ENCODE measurements at regions not wholly inside any gene's neighbourhood (a gene's known extent, or its start where the extent isn't known, plus 50 kb on each side); places are given as distances from the start of the nearest gene placed in this dataset.

DNA sequence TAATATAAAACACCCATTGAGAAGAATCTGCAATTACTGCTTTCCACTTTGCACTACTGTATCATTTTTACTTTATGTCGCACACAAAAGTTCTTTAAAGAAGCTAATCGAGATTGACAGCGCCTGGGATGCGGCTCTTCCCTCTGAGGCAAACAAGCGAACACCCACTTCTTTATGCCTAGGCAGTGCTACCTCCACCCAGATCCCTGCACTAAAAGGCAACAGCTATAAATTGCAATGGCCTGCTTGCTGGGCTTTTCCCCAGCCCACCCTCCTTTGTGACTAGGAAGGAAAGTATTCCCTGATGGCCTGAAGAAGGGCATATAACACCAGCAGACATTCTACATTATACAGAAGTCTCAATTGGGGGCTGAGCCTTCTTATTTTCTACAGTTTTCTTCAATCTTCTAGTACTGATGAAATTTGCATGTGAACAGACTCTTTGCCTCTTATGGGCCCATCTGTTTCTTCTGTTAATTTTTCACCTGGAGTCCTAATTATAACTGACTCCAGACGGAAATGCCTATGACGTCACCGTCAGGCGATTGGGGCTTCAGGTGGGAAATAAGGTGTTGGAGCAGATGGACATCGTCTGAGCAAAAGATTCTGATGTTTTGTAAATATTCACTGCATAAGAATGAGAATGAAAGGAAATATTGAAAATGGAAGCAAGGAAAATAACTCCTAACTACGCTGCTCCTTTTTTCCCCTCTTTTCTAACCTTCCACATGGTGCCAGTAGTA lies 138.9 kb upstream of the DCC start:
- H3K9ac ChIP-seq (replicated peaks in 1 of 4; ENCODE audit: extremely low read depth in 1 of 4, low read depth in 3 of 4, low read length in 3 of 4), result no peak overlapping the region
- H3K79me1 ChIP-seq (ENCODE audit: low read depth, low read length), result no peaks in the 10 kb centered on the region
- peaks cover 0 to 3% (median 0%) of the 10 kb centered on the region in 4 experiments; a peak in 1 of 7 replicates for H3K4me1 ChIP-seq (replicated peaks in 1 of 4; ENCODE audit: control insufficient read depth in 3 of 4, insufficient read depth in 4 of 4, low read length in 3 of 4)
- no peak overlapping the region for H2BK12ac ChIP-seq (ENCODE audit: low read depth, low read length)
- no peak overlapping the region for H4K8ac ChIP-seq (ENCODE audit: extremely low read depth, insufficient read depth, low read length)
- H3K14ac ChIP-seq (ENCODE audit: insufficient read length), result no peak overlapping the region
- H3K23me2 ChIP-seq (ENCODE audit: low read depth, low read length), result no peaks in the 10 kb centered on the region
- no peak overlapping the region for H3K27ac ChIP-seq (ENCODE audit: low read depth, low read length)
- no peak overlapping the region for H2AK5ac ChIP-seq (ENCODE audit: low read depth, low read length)
- no peak overlapping the region for H3K18ac ChIP-seq (ENCODE audit: extremely low read depth, low read length)
- FAIRE-seq, result no peak
- no peak overlapping the region for H2BK120ac ChIP-seq (replicated peaks; ENCODE audit: low read depth, low read length)
- no peaks in the 10 kb centered on the region for H3K9me3 ChIP-seq (ENCODE audit: insufficient read depth in 2 of 2, low read depth in 1 of 2, low read length in 1 of 2)
- H4K20me1 ChIP-seq (replicated peaks in 1 of 2; ENCODE audit: control insufficient read depth in 1 of 2, insufficient read depth in 2 of 2, low read length in 2 of 2), result no peaks in the 10 kb centered on the region
- H3K4me3 ChIP-seq (ENCODE audit: extremely low read depth in 1 of 4, insufficient read depth in 2 of 4, low read depth in 3 of 4, low read length in 4 of 4), result no peak overlapping the region
- no peaks in the 10 kb centered on the region for H3K79me2 ChIP-seq (ENCODE audit: control insufficient read depth in 1 of 2, insufficient read depth in 2 of 2, low read length in 2 of 2)
- H2BK5ac ChIP-seq (ENCODE audit: low read depth, low read length), result no peak overlapping the region
- H3K27me3 ChIP-seq (replicated peaks in 1 of 4; ENCODE audit: control insufficient read depth in 3 of 4, extremely low read depth in 1 of 4, insufficient read depth in 3 of 4, low read length in 3 of 4), result no peaks in the 10 kb centered on the region
- H4K5ac ChIP-seq (ENCODE audit: insufficient read length, low read depth, low read length), result no peak overlapping the region
- CTCF ChIA-PET (ENCODE audit: partially characterized antibody), result interaction anchor here (1.3 to 1.6 kb wide), 2 partner anchors 9 to 106 kb away, joined by 3 to 4 read pairs; no protein-coding TSS in a partner anchor
- H4K91ac ChIP-seq (replicated peaks; ENCODE audit: insufficient read length, low read length), result no peak overlapping the region
- no peaks in the 10 kb centered on the region for H3K36me3 ChIP-seq (ENCODE audit: control insufficient read depth in 2 of 4, insufficient read depth in 4 of 4, low read length in 3 of 4)
- no peak overlapping the region for H2AFZ ChIP-seq (ENCODE audit: low read length)
- no peak for DNase-seq (ENCODE audit: low read depth in 1 of 2, low spot score in 2 of 2)
- no peak overlapping the region for H3K4me2 ChIP-seq (ENCODE audit: insufficient read depth in 1 of 2, low read depth in 2 of 2, low read length in 2 of 2)
- H3K23ac ChIP-seq (ENCODE audit: insufficient read length), result no peak overlapping the region
- POLR2A ChIA-PET (ENCODE audit: partially characterized antibody), result no interaction called here
- H2BK20ac ChIP-seq (ENCODE audit: low read length), result no peak overlapping the region
- H3K56ac ChIP-seq (replicated peaks; ENCODE audit: insufficient read length, low read depth, low read length), result no peak overlapping the region
- H2BK15ac ChIP-seq (ENCODE audit: low read length), result no peak overlapping the region
- 97% methylated on average over 11 of the region's 11 CpGs; no CpG with 5 or more reads in 1 of the 2 experiments for WGBS, 2 experiments (ENCODE audit: extremely low coverage in 1 of 2, insufficient coverage in 1 of 2, insufficient read length in 1 of 2, insufficient replicate concordance in 2 of 2, low coverage in 1 of 2, low lambda C conversion rate in 2 of 2, missing lambda C conversion rate in 1 of 2)
- no peak overlapping the region for H3K4ac ChIP-seq (replicated peaks; ENCODE audit: insufficient read length, low read depth, low read length)
- TF ChIP-seq NANOG (IDR thresholded peaks at IDR 0.05; ENCODE audit: insufficient read depth, low read depth, low read length, poor library complexity, severe bottlenecking) (no peak), RXRA (IDR thresholded peaks at IDR 0.05; ENCODE audit: insufficient read depth, low read depth, low read length) (no peak), GTF2F1 (IDR thresholded peaks at IDR 0.05; ENCODE audit: borderline replicate concordance, low read depth, low read length) (no peak), CHD1 (IDR thresholded peaks at IDR 0.05; ENCODE audit: low read depth, low read length) (no peak), SRF (IDR thresholded peaks at IDR 0.05; ENCODE audit: low read depth, low read length) (no peak), SUZ12 (IDR thresholded peaks at IDR 0.05; ENCODE audit: low read length) (no peak), E2F6 (IDR thresholded peaks at IDR 0.05) (no peak), ASH2L (IDR thresholded peaks at IDR 0.05; ENCODE audit: low read length) (no peak), CBX5 (IDR thresholded peaks at IDR 0.05; ENCODE audit: low read depth, low read length) (no peak), TEAD4 (IDR thresholded peaks at IDR 0.05; ENCODE audit: low read depth, low read length) (no peak), BACH1 (IDR thresholded peaks at IDR 0.05; ENCODE audit: low read length) (no peak), KDM5A (IDR thresholded peaks at IDR 0.05; ENCODE audit: low read length) (no peak), CEBPB (IDR thresholded peaks at IDR 0.05; ENCODE audit: low read depth, low read length) (no peak)
- TF ChIP-seq, protein P1, sequence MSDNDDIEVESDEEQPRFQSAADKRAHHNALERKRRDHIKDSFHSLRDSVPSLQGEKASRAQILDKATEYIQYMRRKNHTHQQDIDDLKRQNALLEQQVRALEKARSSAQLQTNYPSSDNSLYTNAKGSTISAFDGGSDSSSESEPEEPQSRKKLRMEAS (IDR thresholded peaks at IDR 0.05), result no peak
